ENCODE measurements at regions not wholly inside any gene's neighbourhood (a gene's known extent, or its start where the extent isn't known, plus 50 kb on each side); places are given as distances from the start of the nearest gene placed in this dataset.

DNA sequence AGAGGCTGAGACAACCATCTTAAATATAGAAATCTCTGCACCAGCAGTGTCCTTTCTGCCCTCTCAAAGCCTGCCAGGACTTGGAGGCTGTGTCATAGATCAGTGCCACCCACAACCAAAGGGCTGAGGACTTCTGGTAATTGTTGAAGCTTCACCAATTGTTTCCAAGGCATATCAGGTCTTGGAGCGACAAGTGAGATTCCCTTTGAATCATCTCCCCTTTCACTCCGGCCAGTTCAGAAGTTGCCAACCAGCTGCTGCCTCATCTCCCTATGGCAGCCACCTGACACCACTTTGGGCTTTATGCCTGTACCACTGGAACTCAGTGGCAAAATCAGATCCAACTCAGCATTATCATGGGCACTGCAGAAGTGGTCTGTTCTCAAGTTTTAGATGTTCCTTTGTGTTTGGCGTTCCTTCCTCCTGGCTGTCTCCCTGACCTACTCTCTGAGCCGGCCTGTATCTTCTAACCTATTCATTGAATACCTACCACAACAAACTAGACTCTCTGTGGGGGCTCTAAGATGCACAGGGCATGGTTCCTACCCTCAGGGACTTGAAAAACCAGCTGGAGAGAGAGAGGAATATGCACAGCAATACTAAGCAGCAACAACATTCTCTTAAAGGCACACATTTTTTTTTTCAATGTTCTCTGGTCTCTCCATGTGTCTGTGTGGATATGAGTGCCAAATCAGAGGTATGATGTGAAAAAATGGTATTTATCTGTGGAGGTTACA, 90.8 kb upstream of the PFN2 start:
- no peak overlapping the region for H2AFZ ChIP-seq (ENCODE audit: insufficient read depth, low read depth, low read length, poor library complexity, severe bottlenecking)
- H3K27me3 Mint-ChIP-seq, result peaks cover 9% of the 10 kb centered on the region
- ATAC-seq (ENCODE audit: low read depth), result no peak

DNA sequence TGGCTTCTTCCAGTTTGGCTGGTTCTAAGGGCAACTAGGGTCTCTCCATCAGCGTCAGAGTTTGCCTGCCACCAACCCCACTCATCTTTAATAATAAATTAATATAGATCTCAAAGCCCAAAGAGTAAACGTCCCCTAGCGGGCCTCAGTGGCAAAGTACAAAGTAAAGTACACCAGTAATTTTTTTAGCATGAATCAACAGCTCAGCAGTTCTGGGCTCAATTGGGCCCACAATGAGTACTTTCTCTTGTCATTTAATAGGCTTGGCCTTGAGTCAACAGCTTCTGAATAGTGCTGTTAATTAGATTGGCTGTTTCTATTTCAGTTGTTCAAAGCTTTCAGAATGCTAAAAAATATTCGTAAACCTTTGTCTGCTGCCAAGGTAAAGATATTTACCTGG, 89.0 kb upstream of the PFN2 start:
- intact Hi-C loops (cut with micrococcal nuclease), result no loop called here

More for the DNA sequence above, 90.8 kb upstream of the PFN2 start:
- CTCF ChIA-PET, result interaction anchor here (0.8 kb wide), 1 partner anchor 15 kb away, joined by 3 read pairs; no protein-coding TSS in a partner anchor
- Histone ChIP-seq H3K9me3 (ENCODE audit: control extremely low read depth in 1 of 3, control insufficient read depth in 2 of 3, insufficient read depth in 1 of 3, low read length in 2 of 3) (peaks cover 0 to 1% (median 0%) of the 10 kb centered on the region in 3 donors), H3K4me2 (replicated peaks; ENCODE audit: low read depth, low read length, poor library complexity, severe bottlenecking) (no peak overlapping the region), H3K79me2 (ENCODE audit: control insufficient read depth, insufficient read depth, low read length) (no peaks in the 10 kb centered on the region), H3K27ac (ENCODE audit: low read length in 2 of 2) (no peak overlapping the region), H3K27me3 (replicated peaks in 1 of 4; ENCODE audit: control extremely low read depth in 1 of 4, control insufficient read depth in 3 of 4, insufficient read depth in 4 of 4, low read length in 3 of 4) (no peaks in the 10 kb centered on the region), H3K36me3 (replicated peaks in 1 of 2; ENCODE audit: control extremely low read depth in 1 of 2, control insufficient read depth in 1 of 2, extremely low read depth in 1 of 2, insufficient read depth in 2 of 2, low read length in 1 of 2) (no peaks in the 10 kb centered on the region), H3K4me3 (ENCODE audit: control extremely low read depth in 1 of 5, extremely low read depth in 1 of 5, insufficient read depth in 1 of 5, low read depth in 2 of 5, low read length in 4 of 5) (no peak overlapping the region), H4K20me1 (ENCODE audit: control insufficient read depth, insufficient read depth, low read length, poor library complexity, severe bottlenecking) (no peaks in the 10 kb centered on the region), H3K9ac (ENCODE audit: low read length) (no peak overlapping the region), H3K4me1 (ENCODE audit: control insufficient read depth in 2 of 2, insufficient read depth in 2 of 2, low read length in 2 of 2) (no peaks in the 10 kb centered on the region)
- POLR2A ChIA-PET, result no interaction called here
- intact Hi-C loops (cut with micrococcal nuclease), result no loop called here
- WGBS (ENCODE audit: insufficient coverage), result 91% methylated on average over 3 of the region's 4 CpGs
- H3K4me3 Mint-ChIP-seq, result no peak overlapping the region
- TF ChIP-seq, protein P1, sequence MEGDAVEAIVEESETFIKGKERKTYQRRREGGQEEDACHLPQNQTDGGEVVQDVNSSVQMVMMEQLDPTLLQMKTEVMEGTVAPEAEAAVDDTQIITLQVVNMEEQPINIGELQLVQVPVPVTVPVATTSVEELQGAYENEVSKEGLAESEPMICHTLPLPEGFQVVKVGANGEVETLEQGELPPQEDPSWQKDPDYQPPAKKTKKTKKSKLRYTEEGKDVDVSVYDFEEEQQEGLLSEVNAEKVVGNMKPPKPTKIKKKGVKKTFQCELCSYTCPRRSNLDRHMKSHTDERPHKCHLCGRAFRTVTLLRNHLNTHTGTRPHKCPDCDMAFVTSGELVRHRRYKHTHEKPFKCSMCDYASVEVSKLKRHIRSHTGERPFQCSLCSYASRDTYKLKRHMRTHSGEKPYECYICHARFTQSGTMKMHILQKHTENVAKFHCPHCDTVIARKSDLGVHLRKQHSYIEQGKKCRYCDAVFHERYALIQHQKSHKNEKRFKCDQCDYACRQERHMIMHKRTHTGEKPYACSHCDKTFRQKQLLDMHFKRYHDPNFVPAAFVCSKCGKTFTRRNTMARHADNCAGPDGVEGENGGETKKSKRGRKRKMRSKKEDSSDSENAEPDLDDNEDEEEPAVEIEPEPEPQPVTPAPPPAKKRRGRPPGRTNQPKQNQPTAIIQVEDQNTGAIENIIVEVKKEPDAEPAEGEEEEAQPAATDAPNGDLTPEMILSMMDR (IDR thresholded peaks at IDR 0.05), result no peak
- TF ChIP-seq EZH2 (IDR thresholded peaks at IDR 0.05; ENCODE audit: borderline replicate concordance, insufficient read depth, low read depth, low read length, poor library complexity, severe bottlenecking), result no peak
- no peaks in the 10 kb centered on the region for H3K4me1 Mint-ChIP-seq
- H3K27ac Mint-ChIP-seq, result no peak overlapping the region
- DNase-seq, result no peak
- H3K9me3 Mint-ChIP-seq (ENCODE audit: insufficient read depth), result no peaks in the 10 kb centered on the region

More for the DNA sequence above, 89.0 kb upstream of the PFN2 start:
- no peaks in the 10 kb centered on the region for H3K4me1 Mint-ChIP-seq
- no peak overlapping the region for H3K27ac Mint-ChIP-seq
- no peak for DNase-seq
- Histone ChIP-seq H3K4me3 (ENCODE audit: control extremely low read depth in 1 of 5, extremely low read depth in 1 of 5, insufficient read depth in 1 of 5, low read depth in 2 of 5, low read length in 4 of 5) (no peak overlapping the region), H2AFZ (ENCODE audit: insufficient read depth, low read depth, low read length, poor library complexity, severe bottlenecking) (no peak overlapping the region), H3K27ac (ENCODE audit: low read length in 2 of 2) (no peak overlapping the region), H3K4me2 (replicated peaks; ENCODE audit: low read depth, low read length, poor library complexity, severe bottlenecking) (no peak overlapping the region), H3K27me3 (replicated peaks in 1 of 4; ENCODE audit: control extremely low read depth in 1 of 4, control insufficient read depth in 3 of 4, insufficient read depth in 4 of 4, low read length in 3 of 4) (no peaks in the 10 kb centered on the region), H3K4me1 (ENCODE audit: control insufficient read depth in 2 of 2, insufficient read depth in 2 of 2, low read length in 2 of 2) (no peaks in the 10 kb centered on the region), H3K9me3 (ENCODE audit: control extremely low read depth in 1 of 3, control insufficient read depth in 2 of 3, insufficient read depth in 1 of 3, low read length in 2 of 3) (peaks cover 0 to 1% (median 0%) of the 10 kb centered on the region in 3 donors), H3K9ac (ENCODE audit: low read length) (no peak overlapping the region), H3K79me2 (ENCODE audit: control insufficient read depth, insufficient read depth, low read length) (no peaks in the 10 kb centered on the region), H3K36me3 (replicated peaks in 1 of 2; ENCODE audit: control extremely low read depth in 1 of 2, control insufficient read depth in 1 of 2, extremely low read depth in 1 of 2, insufficient read depth in 2 of 2, low read length in 1 of 2) (no peaks in the 10 kb centered on the region), H4K20me1 (ENCODE audit: control insufficient read depth, insufficient read depth, low read length, poor library complexity, severe bottlenecking) (no peaks in the 10 kb centered on the region)
- no peak for ATAC-seq (ENCODE audit: low read depth)
- POLR2A ChIA-PET, result no interaction called here
- H3K27me3 Mint-ChIP-seq, result peaks cover 13% of the 10 kb centered on the region
- H3K9me3 Mint-ChIP-seq (ENCODE audit: insufficient read depth), result no peaks in the 10 kb centered on the region
- no peak overlapping the region for H3K4me3 Mint-ChIP-seq
- CTCF ChIA-PET, result no interaction called here
- no CpG with 5 or more reads among the region's 4 CpGs for WGBS (ENCODE audit: insufficient coverage)
- no peak for TF ChIP-seq EZH2 (IDR thresholded peaks at IDR 0.05; ENCODE audit: borderline replicate concordance, insufficient read depth, low read depth, low read length, poor library complexity, severe bottlenecking)
- TF ChIP-seq, protein P1 (IDR thresholded peaks at IDR 0.05), result no peak
